Breast epithelium (tissue), 4 donors: ENCODE measurements at regions not wholly inside any gene's neighbourhood (a gene's known extent, or its start where the extent isn't known, plus 50 kb on each side); places are given as distances from the start of the nearest gene placed in this dataset.

Experiments used
- DNase-seq, 2 donors: peaks; one replicate each; pipeline ENCODE4 v3.0.0-alpha.2; 2019; ENCODE audit warnings: low spot score in 2 of 2
- H3K27ac ChIP-seq, 2 donors: fragments of 200-600 bp; sonication (generic) in 1 of 2; one replicate each; pipeline ENCODE4 v1.5.1; 2016 to 2019; ENCODE audit warnings: mild to moderate bottlenecking in 1 of 2
- H3K27me3 ChIP-seq, 2 donors: fragments of 200-600 bp; sonication (generic) in 1 of 2; one replicate each; pipeline versions ENCODE4 v1.5.1 to v1.6.0; 2017 to 2019; ENCODE audit warnings: control low read depth in 1 of 2, mild to moderate bottlenecking in 1 of 2
- H3K36me3 ChIP-seq: fragments of 200-600 bp; one replicate; pipeline ENCODE4 v1.5.1; 2019
- H3K4me1 ChIP-seq, 2 donors: fragments of 200-600 bp; sonication (generic); one replicate each; pipeline ENCODE4 v1.5.1; 2016 to 2019; ENCODE audit warnings: control low read depth in 1 of 2
- H3K4me3 ChIP-seq, 3 donors: fragments of 200-600 bp; sonication (generic); 1 replicate in 2 of 3; 2 replicates in 1 of 3; pipeline ENCODE4 v1.5.1; 2016 to 2019; ENCODE audit warnings: mild to moderate bottlenecking in 3 of 3, moderate library complexity in 2 of 3
- H3K9me3 ChIP-seq, 2 donors: fragments of 200-600 bp; sonication (generic) in 1 of 2; one replicate each; pipeline ENCODE4 v1.5.1; 2016 to 2019; ENCODE audit warnings: control low read depth in 1 of 2
- POLR2A ChIP-seq: fragments of 450-650 bp; IDR thresholded peaks from one replicate; pipeline ENCODE4 v1.6.1; 2016; ENCODE audit warnings: antibody characterized with exemption, mild to moderate bottlenecking, moderate library complexity
- POLR2AphosphoS5 ChIP-seq, 3 donors: sonication (generic); formaldehyde crosslinking; IDR thresholded peaks; one replicate each; pipeline ENCODE4 v1.6.1; 2017; ENCODE audit warnings: antibody characterized with exemption in 3 of 3
- intact Hi-C: fragments of 100-400 bp; cut with DNase I; formaldehyde crosslinking; loops from one replicate; pipeline ENCODE4 v1.15.1; 2023; ENCODE audit warnings: low total_unique reads
- TF ChIP-seq, protein P1 (sequence below), 3 donors: fragments of 450-650 bp; IDR thresholded peaks; one replicate each; pipeline ENCODE4 v1.5.1; 2016 to 2017; ENCODE audit warnings: antibody characterized with exemption in 3 of 3, mild to moderate bottlenecking in 3 of 3, moderate library complexity in 3 of 3

DNA sequence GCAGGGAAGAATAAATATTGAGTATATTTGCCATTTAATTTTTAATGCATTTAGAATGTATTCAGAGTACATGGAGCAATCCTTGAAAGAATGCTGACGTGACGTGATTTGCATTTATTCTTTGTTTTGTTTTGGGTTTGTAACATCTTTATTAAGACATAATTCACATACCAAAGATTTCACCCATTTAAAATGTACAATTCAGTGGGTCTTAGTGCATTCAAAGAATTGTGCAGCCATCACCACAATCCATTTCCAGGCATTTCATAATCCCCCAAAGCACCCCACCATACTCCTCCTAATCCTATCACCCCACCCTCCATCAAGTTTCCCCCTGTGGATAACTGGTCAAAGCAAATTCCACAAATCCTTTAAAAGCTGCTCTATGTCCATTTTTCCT, 87.4 kb downstream of the FAM9B start:
- no peak overlapping the region for H3K4me3 ChIP-seq
- H3K27ac ChIP-seq = no peak overlapping the region
- intact Hi-C loops = no loop called here
- DNase-seq = no peak
- no peaks in the 10 kb centered on the region for H3K36me3 ChIP-seq
- H3K9me3 ChIP-seq = no peaks in the 10 kb centered on the region
- H3K4me1 ChIP-seq = no peaks in the 10 kb centered on the region
- peaks cover 0 to 6% of the 10 kb centered on the region in 2 donors for H3K27me3 ChIP-seq
- TF ChIP-seq POLR2AphosphoS5 (IDR thresholded peaks at IDR 0.05) (no peak), POLR2A (no peak)
- TF ChIP-seq, protein P1, sequence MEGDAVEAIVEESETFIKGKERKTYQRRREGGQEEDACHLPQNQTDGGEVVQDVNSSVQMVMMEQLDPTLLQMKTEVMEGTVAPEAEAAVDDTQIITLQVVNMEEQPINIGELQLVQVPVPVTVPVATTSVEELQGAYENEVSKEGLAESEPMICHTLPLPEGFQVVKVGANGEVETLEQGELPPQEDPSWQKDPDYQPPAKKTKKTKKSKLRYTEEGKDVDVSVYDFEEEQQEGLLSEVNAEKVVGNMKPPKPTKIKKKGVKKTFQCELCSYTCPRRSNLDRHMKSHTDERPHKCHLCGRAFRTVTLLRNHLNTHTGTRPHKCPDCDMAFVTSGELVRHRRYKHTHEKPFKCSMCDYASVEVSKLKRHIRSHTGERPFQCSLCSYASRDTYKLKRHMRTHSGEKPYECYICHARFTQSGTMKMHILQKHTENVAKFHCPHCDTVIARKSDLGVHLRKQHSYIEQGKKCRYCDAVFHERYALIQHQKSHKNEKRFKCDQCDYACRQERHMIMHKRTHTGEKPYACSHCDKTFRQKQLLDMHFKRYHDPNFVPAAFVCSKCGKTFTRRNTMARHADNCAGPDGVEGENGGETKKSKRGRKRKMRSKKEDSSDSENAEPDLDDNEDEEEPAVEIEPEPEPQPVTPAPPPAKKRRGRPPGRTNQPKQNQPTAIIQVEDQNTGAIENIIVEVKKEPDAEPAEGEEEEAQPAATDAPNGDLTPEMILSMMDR (IDR thresholded peaks at IDR 0.05) = no peak

DNA sequence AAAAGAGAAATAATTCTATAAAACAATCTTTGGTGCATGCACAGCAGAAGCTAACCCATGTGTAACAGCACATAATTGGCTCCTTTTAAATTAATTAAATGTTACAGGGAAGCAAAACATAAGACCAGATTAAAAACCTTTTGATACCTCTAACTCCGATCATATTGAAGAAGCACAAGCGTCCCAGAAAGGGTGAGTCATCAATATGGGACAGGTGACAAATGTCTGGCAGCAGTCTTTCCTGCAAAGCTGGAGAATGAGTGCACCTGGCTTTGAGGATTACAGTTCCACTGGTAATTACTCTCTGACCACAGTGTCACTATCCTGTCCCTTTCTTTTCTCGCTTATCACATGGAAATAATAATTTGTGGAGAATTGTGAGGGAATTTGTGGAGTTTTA, 94.6 kb downstream of the FAM9B start:
- no peak for TF ChIP-seq POLR2AphosphoS5 (IDR thresholded peaks at IDR 0.05)
- TF ChIP-seq POLR2A = no peak
- TF ChIP-seq, protein P1 (IDR thresholded peaks at IDR 0.05) = no peak
- no peak overlapping the region for H3K4me3 ChIP-seq
- peaks cover 0 to 6% of the 10 kb centered on the region in 2 donors for H3K9me3 ChIP-seq
- intact Hi-C loops = no loop called here
- H3K4me1 ChIP-seq = no peaks in the 10 kb centered on the region
- H3K27me3 ChIP-seq = no peaks in the 10 kb centered on the region
- no peak for DNase-seq
- no peak overlapping the region for H3K27ac ChIP-seq
- H3K36me3 ChIP-seq = no peaks in the 10 kb centered on the region

DNA sequence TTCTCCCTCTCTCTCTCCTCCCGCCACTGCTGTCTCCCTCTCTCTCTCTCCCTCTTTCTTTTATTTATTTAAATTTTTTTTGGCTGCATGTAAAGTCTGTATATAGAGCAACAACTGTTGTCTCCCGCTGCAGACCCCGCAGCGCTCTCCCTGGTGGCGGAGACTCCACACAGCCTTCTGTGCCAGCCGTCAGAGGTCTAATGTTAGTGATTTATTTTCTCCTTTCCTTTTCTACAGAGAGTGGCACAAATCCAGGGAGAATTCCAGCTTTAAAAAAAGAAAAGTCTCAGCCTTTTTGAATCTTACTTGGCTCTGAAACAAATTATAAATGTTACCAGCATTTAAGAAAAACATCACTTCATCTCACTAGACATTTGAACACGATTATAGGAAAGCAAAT, 106.2 kb downstream of the FAM9B start:
- TF ChIP-seq, protein P1 (IDR thresholded peaks at IDR 0.05) = no peak
- TF ChIP-seq POLR2AphosphoS5 (IDR thresholded peaks at IDR 0.05) (no peak), POLR2A (no peak)
- intact Hi-C loops = no loop called here
- Histone ChIP-seq H3K27me3 (no peaks in the 10 kb centered on the region), H3K4me3 (no peak overlapping the region), H3K4me1 (no peaks in the 10 kb centered on the region), H3K9me3 (peaks cover 0 to 7% of the 10 kb centered on the region in 2 donors), H3K27ac (no peak overlapping the region), H3K36me3 (no peaks in the 10 kb centered on the region)
- DNase-seq = no peak

DNA sequence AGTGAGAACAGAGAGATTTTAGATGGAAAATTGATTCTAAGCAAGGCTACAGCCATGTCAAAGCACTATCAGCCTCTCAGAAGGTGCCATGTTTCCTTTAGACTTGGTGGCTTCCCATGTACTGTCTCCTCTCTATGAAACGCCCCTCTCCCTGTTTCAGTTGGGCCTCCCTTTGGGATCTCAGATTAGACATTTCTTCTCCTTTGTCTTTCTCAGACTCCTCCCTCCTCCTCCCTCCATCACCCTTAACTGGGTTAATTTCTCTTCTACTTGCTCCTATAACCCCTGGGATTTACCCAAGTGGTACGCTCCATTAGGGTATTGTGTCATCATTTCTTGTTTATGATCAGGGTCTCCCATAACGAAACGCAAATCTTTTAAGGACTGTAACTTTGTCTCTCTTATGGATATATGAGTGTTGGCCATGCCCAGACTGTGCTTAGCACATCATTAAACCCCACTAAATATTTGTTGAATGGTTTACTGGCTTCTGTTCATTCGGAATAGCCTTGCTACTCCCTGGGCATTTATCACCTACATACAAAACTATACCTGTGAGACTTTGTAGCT, 106.8 kb downstream of the FAM9B start:
- Histone ChIP-seq H3K27me3 (no peaks in the 10 kb centered on the region), H3K4me3 (no peak overlapping the region), H3K27ac (no peak overlapping the region), H3K36me3 (no peaks in the 10 kb centered on the region), H3K9me3 (peaks cover 0 to 2% of the 10 kb centered on the region in 2 donors), H3K4me1 (no peaks in the 10 kb centered on the region)
- intact Hi-C loops = no loop called here
- TF ChIP-seq POLR2AphosphoS5 (IDR thresholded peaks at IDR 0.05) (no peak), POLR2A (no peak)
- TF ChIP-seq, protein P1 (IDR thresholded peaks at IDR 0.05) = no peak
- DNase-seq = no peak

DNA sequence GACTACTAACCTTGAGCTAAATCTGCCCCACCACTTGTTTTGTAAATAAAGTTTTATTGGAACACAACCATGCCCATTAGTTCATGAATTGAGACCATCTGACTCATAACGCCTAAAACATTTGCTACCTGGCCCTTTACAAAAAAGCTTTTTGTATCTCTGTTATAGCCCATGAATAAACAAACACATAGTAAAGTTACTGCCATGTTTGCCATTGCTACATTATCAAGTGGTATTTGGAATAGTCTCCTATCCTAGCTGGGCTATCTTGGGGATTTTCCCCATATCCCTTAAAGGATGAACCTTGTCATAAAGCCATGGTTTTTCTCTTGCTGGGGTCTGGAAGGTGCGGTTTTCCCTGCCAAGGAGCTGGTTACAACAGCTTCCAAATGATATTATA, 112.3 kb downstream of the FAM9B start:
- Histone ChIP-seq H3K4me3 (no peak overlapping the region), H3K4me1 (no peaks in the 10 kb centered on the region), H3K27ac (no peak overlapping the region), H3K9me3 (no peaks in the 10 kb centered on the region), H3K27me3 (peaks cover 0 to 5% of the 10 kb centered on the region in 2 donors), H3K36me3 (no peaks in the 10 kb centered on the region)
- DNase-seq = no peak
- intact Hi-C loops = no loop called here
- TF ChIP-seq, protein P1 (IDR thresholded peaks at IDR 0.05) = no peak
- no peak for TF ChIP-seq POLR2A
